Dermis microvascular lymphatic vessel endothelial cell (primary cell): ENCODE measurements at regions not wholly inside any gene's neighbourhood (a gene's known extent, or its start where the extent isn't known, plus 50 kb on each side); places are given as distances from the start of the nearest gene placed in this dataset.

Experiments used
- DNase-seq, 2 donors: peaks; one replicate each; pipeline versions ENCODE4 v3.0.0 to v3.0.0-alpha.2; 2010; ENCODE audit warnings: low read depth in 2 of 2

DNA sequence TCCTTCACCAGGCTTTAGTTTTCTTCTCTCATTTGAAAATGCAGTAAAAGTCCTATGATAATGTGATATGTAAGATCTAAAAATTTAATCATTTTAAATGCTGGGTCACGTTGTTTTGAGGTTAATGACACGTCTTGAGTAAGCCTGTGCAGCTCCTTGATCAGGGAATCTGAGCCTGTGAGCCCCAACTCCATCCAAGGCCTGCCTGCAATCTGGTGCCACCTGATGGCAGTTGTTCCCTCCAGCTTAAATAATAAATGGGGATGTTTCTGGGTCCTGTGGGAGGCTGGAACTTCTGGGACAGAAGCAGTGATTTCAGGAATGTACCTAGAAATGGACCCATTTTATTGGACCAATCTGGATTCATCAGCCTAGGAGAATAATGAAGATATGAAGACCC is 455.4 kb upstream of the ADGRL3 start:
- no peak for DNase-seq

DNA sequence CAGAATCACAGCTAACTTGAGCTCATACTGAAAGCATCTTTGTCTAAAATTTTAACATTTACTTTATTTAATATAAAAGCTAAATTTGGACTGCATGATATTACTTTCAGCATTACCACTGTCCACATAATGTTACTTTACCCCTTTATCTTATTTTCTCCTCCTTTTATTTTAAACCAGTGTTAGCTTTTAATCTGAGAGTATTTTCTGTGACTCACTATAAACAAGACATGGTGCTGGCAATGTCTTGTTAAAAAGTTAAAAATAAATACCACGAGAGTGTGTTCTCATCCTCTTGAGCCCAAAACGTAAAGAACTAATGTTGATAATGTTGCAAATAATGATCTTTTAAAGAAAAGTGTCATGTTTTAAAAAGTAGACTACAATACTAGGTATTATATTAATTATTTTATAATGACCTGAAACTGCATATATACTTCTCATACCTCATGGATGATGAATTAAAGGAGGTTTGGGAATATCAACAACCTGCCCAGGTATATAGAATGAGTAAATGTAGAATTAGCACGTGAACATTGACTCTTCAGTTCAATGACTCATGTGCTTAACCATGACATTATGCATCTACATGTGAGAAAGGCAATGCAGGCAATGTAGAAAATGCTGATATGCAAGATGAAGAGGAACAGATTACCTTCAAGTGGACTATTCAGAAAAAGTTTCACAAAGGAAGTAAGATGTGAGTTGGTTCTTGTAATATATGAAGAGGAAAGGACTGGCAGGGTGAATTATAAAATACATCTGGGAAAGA is 454.1 kb upstream of the ADGRL3 start:
- DNase-seq, result no peak

DNA sequence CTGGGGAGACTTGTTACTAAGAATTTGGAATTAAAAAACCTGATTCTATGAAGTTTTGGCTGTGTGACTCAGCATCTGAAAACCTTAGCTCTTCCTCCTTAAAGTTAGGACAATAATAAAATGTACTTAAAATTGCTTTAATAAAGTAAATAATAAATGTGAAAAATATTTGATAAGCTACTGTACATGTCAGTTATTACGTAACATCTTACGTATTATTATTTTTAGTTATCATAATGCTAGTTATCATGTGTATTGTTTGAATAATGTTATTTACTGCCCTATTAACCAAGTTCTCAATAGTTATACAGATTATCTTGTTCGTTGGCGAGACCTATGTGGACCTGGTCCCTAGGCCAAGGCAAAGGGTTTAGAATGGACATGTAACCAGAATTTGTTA is 449.2 kb upstream of the ADGRL3 start:
- no peak for DNase-seq

DNA sequence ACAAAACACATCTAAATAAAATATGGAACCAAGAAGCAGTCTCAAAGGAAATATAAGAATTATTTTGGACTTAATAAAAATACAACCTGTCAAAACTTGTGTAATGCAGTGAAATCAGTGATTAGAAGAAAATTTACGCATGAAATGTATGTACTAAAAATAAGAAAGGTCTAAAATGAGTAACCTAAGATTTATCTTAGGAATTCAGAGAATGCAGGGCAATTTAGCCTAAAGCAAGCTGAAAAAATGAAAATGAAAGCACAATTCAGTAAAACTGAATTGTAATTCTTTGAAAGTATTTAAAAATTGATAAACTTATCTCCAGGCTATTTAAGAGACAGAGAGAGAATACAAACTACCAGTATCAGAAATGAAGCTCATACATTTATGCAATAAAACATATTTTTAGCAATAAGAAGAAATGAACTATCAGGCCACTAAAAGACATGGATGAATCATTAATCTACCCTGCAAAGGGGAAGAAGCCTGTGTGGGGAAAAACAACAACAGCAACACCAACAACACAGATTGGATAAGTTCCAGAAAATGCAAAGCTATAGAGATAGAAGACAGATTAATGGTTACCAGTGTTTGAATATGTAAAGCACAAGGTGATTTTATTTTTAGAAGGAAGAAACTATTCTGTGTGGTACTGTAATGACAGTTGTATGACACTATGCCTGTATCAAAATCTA is 442.0 kb upstream of the ADGRL3 start:
- DNase-seq, result no peak

DNA sequence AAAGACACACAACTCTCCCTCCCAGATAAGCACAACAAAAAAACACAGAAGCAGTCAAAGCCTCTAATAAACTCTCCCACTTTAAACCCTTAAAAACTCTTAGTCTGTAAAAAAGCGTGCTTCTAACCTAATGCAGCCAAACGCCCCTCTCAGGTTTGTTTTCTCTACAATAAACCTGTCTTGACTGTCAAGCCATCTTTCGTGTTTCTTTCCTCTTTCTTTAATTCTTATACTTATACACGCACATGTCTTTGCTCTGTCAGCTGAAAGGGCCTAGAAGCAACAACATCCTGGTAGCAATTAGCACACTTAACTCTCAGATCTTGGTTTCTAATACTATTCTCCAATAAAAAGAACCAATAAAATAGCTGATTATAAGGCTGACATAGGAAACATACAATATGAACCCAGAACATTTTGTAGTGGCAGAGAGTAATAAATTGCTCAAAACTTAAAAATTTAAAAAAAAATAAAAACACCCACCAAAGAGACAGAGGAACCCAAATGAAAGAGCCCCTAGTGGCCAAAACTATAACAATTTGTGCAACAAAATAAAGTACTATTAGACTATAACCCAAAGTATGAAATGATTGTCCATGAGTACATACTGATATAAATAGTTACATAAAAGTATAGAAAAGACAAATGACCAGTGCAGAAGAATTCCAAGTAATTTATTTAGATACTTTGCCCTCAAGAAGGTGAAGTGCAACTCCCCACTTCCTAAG is 440.4 kb upstream of the ADGRL3 start:
- DNase-seq, result no peak

DNA sequence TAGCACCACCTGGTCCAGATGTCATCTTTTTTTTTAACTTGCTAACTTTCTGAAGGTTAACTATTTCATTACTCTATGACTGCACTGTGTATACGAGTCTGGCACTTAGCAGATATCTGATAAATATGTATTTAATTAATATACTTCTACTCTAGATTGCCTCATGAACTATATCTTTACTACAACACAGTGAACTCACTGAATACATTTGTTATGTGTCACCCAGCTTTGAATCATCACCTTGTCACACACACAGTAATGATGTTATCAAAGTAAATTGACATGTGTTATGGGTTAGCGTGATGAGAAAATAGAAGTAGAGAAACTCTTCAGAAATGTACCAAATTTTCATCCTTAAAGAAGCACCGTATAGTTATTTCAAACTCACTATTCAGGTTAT is 419.3 kb upstream of the ADGRL3 start:
- no peak for DNase-seq

DNA sequence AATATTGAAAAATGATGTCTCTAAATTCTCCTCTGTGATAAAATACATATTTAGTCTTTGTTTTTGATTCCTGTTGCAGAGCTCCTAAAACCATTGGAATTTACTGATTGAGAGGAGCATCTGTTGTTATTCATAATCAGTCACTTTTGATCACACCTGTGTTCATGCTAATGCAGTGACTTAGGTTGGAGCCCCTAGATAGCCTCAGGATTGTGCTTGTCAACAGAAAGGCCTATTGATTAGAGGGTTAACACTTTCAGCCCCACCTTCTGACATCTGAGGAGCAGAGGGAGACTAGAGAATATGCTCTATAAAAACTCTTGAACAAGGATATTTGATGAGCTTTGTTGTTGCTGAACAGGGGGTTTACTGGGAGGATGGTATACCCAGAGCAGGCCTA is 409.5 kb upstream of the ADGRL3 start:
- no peak for DNase-seq

DNA sequence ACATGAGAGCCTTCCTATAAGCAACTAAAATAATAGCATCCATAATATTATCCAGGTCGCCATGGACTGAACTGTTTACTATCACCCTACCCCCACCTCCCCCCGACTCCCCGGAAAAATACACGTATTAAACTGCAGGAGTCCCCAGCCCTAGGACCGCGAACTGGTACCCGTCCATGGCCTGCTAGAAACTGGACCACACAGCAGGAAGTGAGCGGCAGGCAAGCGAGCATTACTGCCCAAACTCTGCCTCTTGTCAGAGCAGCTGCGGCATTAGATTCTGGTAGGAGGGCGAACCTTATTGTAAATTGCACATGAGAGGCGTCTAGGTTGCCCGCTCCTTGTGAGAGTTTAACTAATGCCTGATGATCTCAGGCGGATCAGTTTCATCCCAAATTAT is 405.8 kb upstream of the ADGRL3 start:
- DNase-seq, result no peak

DNA sequence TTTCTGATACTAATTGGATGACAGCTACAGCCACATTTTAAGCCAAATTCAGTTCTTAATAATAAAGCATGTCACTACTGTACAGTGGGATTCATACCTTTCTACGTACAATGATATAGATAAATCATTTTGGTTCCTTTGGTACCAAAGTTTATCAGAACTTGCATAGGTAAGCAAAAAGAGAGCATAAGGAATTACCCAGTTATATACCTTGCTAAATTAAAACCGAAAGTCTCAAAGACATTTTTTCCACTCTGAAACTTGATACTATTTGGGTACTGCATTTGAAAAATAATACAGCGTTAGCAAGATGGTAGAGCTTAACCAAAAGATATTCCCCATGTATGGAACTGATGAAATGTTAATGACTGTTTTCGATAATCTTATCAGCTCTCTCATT is 400.9 kb upstream of the ADGRL3 start:
- DNase-seq, result no peak

DNA sequence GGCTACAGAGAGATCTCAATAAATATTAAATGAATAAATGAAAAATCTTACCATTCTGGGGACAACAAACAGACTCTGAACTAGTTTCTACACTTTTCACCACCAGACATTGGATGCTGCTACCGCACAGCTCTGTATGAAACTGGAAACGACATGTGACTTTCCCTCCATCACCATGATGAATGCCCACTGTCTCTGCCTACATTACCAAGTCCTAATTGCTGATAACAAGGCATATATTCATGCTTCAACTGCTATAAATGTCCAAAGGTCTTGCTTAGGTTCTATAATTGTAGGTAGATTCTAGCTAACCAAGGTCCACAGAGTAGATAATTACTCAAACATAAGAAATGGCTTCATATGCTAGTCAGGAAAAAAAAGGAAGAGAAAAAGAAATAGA is 399.4 kb upstream of the ADGRL3 start:
- DNase-seq, result no peak

DNA sequence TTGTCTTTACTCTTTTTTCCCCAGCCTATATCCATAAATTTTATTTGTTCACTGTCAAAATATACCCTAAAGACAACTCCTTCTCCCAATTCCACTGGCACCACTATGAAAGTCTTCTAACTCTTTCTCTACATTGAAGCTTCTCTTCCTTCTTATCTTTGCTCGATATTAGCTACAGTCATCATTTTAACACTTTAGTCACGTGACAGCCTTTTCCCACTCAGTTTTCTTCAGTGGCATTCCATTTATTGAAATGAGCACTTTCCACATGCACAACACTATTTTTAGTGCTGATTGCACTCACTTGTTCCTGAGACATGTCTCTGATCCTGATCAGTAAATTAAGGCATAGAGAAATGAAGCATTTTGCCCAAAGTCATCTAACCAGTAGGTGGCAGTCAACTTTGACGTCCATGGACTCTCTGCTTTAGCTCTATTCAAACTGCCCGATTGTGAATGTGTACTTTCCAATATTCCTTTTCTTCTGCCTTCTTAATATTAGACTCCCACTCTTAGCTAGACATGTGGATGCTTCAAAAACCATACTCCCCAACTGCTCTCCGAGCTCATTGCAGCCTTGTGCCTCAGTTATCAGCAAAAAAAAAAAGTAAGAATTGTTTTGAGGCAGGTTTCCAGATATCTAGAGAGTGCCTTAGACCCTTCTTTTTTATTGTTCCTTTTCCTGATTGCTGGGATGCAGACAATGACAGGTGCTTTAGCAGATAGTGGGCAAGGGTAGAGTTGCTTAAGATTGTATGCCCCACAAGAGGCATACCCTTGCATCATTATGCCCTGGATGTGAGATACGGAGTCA is 394.4 kb upstream of the ADGRL3 start:
- DNase-seq, result no peak

DNA sequence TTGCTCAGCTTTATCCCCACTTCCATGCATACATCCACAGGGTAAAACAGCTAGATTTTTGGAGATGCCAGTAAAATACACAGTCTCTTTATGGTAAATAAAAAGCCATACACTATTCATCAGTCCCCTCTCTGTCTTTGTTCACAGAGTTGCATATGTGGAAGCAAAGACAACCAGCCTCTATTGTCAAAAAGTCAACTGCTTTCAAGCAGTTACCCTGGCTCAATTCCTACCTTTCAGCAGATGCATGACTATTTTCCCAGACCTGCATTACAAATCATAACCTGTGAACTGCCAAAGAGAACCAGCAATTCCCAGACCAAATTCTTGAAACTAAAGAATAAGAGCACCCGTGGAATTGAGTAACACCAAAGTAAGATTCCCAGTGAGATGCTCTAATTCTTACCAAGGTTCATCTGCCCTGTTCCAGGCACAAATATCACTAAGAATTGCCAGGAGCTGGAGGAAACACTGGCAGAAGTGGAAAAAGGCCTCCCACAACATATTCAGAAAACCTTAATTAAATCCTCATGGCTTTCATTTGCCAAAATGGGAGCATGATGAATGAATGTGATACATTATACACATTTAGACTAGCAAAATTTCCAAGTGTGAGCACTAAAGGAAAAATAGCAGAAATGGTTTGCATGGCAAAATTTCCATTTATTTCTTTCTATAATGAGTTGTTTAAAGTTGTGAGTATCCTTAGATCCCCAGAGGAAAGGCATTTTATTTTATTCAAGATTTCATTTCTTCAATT is 391.2 kb upstream of the ADGRL3 start:
- DNase-seq, result no peak

DNA sequence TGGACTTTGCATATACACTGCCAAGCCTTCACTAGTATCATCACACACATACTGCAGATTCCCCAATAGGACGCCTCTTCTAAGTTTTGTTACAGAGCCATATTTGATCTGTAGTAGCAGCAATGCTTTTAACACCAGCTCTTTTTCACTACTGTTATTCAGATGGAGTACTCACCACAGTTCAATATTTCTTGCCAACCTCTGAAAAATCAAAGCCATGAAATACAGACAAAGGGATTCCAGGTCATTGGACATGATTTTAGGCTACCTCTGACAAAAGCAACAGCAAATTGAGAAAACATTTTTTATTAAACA is 390.7 kb upstream of the ADGRL3 start:
- no peak for DNase-seq

DNA sequence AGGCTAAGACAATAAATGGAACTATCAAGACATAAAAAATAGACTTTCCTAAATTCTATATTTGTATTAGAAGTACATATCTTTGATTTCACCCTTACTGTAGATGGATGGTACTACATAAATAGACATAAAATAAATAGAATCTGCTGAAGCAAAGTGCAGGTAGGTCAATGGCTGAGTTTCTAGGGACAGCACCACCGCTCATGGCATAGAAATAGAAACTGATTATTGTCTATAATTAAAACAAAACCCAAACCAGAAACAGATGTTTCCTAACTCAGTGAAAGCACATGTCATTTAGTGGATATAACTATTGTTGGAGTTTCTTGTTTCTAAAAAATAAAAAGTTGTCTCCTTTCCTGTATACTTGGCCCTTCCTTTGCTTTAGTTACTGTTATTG is 387.3 kb upstream of the ADGRL3 start:
- DNase-seq, result no peak

DNA sequence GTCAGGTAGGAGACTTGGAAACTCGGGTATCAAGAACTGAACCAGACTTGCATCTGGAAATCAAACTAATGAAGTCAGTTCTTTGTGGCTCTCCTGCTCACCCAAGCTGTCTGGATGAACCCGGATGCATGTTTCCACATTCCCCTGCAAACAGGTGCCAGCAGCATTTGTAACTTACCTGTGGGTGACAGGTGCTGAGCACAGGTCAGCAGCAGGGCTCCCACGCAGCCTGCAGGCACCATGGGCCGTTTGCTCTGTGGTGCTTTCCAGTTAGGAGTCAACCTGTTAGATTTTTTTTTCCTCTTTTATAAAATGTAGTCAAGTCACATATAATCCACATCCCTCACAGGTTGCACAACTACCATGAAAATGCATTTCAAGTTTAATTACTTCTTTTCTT is 385.6 kb upstream of the ADGRL3 start:
- no peak for DNase-seq

DNA sequence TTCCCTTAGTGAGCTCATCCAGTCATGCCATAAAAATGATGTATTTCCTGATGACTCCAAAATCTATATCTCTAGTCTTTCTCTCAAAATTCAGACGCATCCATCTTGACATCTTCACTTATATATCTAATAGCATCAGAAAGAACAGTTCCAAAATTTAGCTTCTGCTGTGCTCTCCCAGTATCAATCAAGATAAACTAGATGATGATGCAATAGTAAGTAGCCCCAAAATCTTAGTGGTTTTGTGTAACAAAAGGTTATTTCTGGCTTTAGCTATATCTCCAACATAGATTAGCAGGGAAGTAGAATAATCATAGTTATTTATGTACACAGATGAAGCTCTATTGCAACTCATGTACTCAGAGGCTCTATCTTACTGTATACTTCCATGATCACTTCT is 382.5 kb upstream of the ADGRL3 start:
- DNase-seq, result no peak

DNA sequence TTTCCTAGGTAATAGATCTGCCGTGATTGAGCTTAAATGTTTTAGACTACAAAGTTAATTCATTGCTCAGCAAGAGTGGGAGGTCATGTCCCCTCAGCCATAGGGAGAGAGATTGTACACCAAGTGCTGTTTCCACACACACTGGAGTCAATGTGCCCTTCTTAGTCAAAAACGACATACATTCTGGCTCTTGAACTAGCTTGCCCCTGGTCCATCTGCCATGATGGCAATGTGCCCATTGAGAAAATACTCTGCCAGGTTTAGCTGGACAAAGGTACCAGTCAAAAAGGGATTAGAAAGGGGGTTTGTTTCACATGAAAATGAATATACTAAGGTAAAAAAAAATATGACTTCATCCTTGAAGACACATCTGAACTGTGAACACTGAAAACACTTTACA is 377.1 kb upstream of the ADGRL3 start:
- no peak for DNase-seq

DNA sequence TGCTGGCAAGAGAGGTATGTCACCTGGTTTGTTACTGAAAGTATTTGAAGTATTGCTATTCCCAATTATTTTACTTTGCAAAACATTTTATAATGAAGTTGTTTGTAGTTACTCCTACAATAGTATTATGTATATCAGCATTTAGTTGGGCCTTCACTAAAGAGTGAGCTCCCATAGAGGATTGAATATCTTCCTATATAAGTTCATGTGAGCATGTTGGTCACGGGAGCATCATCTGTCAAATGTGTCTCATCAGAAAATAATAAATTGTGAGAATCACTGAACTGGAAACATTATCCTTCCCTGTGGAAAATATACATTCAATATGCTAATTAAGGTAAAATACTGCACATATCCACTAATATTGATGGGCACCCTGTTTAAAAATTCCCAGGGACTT is 360.1 kb upstream of the ADGRL3 start:
- no peak for DNase-seq

DNA sequence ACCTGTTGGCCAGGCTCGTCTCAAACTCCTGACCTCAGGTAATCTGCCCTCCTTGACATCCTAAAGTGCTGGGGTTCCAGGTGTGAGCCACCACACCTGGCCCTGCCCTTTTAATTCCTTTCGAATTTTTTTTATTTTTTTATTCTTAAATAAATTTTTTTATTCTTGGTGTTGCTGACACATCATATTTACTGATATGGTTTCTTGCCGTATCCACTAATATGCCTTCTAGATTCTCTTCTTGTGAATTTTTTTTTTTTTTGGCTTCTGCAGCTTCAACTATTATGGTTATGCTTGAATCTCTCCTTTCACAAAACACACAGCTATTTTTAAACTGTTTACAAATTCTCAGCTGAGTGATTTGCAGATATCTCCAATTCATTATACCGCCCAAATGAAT is 353.4 kb upstream of the ADGRL3 start:
- DNase-seq, result no peak

DNA sequence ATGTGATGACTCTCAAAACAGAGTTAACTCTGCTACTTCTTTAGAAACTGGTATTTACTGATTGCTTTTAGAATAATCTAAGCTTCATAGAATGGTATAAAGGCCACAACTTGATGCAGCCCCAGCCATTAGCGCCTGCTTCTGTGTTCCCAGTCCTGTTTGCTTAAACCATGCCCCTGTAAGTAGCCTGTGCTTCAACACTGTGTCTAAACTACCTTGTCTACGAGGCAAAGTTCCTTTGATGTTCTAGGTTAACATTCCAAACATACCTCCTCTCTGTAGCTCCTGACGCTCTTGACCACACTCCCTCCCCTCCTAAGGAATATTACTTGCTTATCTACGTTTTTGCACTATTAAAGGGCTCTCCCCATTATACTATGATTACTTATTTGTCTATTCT is 352.5 kb upstream of the ADGRL3 start:
- no peak for DNase-seq

DNA sequence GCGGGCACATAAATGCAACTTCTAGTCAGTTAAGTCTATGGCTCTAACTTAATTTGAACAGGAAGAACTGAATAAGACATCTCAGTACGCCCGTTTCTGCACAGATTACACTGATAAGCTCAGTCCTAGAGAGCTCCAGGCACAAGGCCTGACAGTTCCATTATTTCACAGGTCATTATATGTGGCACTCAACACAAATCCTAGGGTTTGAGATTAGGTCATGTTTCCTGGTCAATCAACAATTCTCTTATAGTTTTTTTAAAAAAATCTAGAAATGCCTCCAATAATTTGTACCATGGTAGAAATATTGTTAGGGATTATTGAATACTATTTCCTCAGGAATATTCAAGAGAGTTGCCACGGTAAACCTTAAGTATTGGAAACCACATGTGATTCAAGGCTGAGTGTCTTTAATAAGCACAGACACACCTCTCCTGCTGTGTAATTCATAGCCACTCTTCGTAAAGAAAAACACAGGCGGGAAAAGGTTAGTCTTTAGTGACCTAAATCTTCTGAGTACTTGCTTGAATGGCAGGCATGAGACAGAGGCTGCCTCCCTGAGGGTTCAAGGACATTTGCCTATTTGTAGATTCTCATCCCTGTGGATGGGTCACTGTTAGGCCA is 342.9 kb upstream of the ADGRL3 start:
- DNase-seq, result no peak
